HG03469 (cell line): ENCODE measurements at regions not wholly inside any gene's neighbourhood (a gene's known extent, or its start where the extent isn't known, plus 50 kb on each side); places are given as distances from the start of the nearest gene placed in this dataset.
"Not testable (repeated sequence)": the region's sequence is repeated elsewhere in the genome, so short reads cannot be mapped to it uniquely, and the experiment has no call there.

Experiments used
- ATAC-seq: cut with Tn5 transposase; IDR thresholded peaks from one replicate; pipeline ENCODE4 v1.9.1; 2021; ENCODE audit warnings: mild to moderate bottlenecking, moderate library complexity, moderate number of reproducible peaks; ENCODE audit not compliant: unreplicated experiment

- ATAC-seq: no peak
Observed at GRCh38 chr5:143588933-143589662, 185.6 kb upstream of the NR3C1 start.

- not testable (repeated sequence) for ATAC-seq
Observed at GRCh38 chr5:143588121-143588520, 184.6 kb upstream of the NR3C1 start.

GRCh38 chr5:143586781-143587362, 183.4 kb upstream of the NR3C1 start:
- no peak for ATAC-seq

- no peak for ATAC-seq
Observed at GRCh38 chr5:143585970-143586369, 182.5 kb upstream of the NR3C1 start.

GRCh38 chr5:143583409-143583808, 179.9 kb upstream of the NR3C1 start:
- ATAC-seq: no peak

GRCh38 chr5:143582869-143583268, 179.4 kb upstream of the NR3C1 start:
- peak; percentile 56 for ATAC-seq

- no peak for ATAC-seq
Observed at GRCh38 chr5:143582176-143582575, 178.7 kb upstream of the NR3C1 start.

GRCh38 chr5:143581649-143582048, 178.2 kb upstream of the NR3C1 start:
- no peak for ATAC-seq

GRCh38 chr5:143581147-143581546, 177.7 kb upstream of the NR3C1 start:
- no peak for ATAC-seq

- no peak for ATAC-seq
Observed at GRCh38 chr5:143576711-143577484, 173.4 kb upstream of the NR3C1 start.

- no peak for ATAC-seq
Observed at GRCh38 chr5:143575286-143575685, 171.8 kb upstream of the NR3C1 start.

- ATAC-seq: no peak
Observed at GRCh38 chr5:143574236-143574635, 170.8 kb upstream of the NR3C1 start.

- no peak for ATAC-seq
Observed at GRCh38 chr5:143573568-143574170, 170.2 kb upstream of the NR3C1 start.

GRCh38 chr5:143572671-143573070, 169.2 kb upstream of the NR3C1 start:
- ATAC-seq: no peak

- ATAC-seq: no peak
Observed at GRCh38 chr5:143571642-143572624, 168.4 kb upstream of the NR3C1 start.

GRCh38 chr5:143570989-143571388, 167.5 kb upstream of the NR3C1 start:
- ATAC-seq: no peak

GRCh38 chr5:143569722-143570567, 166.5 kb upstream of the NR3C1 start:
- no peak for ATAC-seq

GRCh38 chr5:143569213-143569701, 165.8 kb upstream of the NR3C1 start:
- ATAC-seq: no peak
